Keratinocyte (primary cell): ENCODE measurements at regions not wholly inside any gene's neighbourhood (a gene's known extent, or its start where the extent isn't known, plus 50 kb on each side); places are given as distances from the start of the nearest gene placed in this dataset.

Source experiments
- CTCF ChIP-seq, 3 experiments: IDR thresholded peaks in 1 of 3; conservative IDR thresholded peaks in 1 of 3; optimal IDR thresholded peaks in 1 of 3; 2 replicates in 2 of 3; 3 replicates in 1 of 3; pipeline versions ENCODE3 to v1.5.1; 2011; ENCODE audit warnings: low read length in 3 of 3, mild to moderate bottlenecking in 3 of 3, moderate library complexity in 2 of 3, control low read depth in 1 of 3, inconsistent platforms in 1 of 3; ENCODE audit not compliant: insufficient read depth in 2 of 3; ENCODE audit errors: extremely low read depth in 1 of 3
- EZH2 ChIP-seq: IDR thresholded peaks from one replicate; pipeline ENCODE4 v1.6.1; 2012; ENCODE audit warnings: inconsistent platforms, mild to moderate bottlenecking, low read length, moderate library complexity

- TF ChIP-seq CTCF (optimal IDR thresholded peaks at IDR 0.05 in 1 of 3, IDR thresholded peaks at IDR 0.05 in 1 of 3, conservative IDR thresholded peaks at IDR 0.05 in 1 of 3; ENCODE audit: extremely low read depth in 1 of 3, insufficient read depth in 2 of 3, low read length in 3 of 3) (no peak), EZH2 (no peak)
Measured at GRCh38 chr22:48707763-48708557, 1119.7 kb downstream of the BRD1 start.
